Stomach (tissue), 8 donors: ENCODE measurements at regions not wholly inside any gene's neighbourhood (a gene's known extent, or its start where the extent isn't known, plus 50 kb on each side); places are given as distances from the start of the nearest gene placed in this dataset.

Source experiments
- DNase-seq, 2 donors: peaks; one replicate each; pipeline versions ENCODE4 v3.0.0 to v3.0.0-alpha.2; 2013 to 2019
- H3K27ac ChIP-seq, 5 donors: fragments of 200-600 bp in 4 of 5; sonication (generic) in 4 of 5; one replicate each; pipeline ENCODE4 v1.5.1; 2013 to 2019; ENCODE audit warnings: mild to moderate bottlenecking in 1 of 5, moderate library complexity in 1 of 5
- H3K27me3 ChIP-seq, 3 donors: fragments of 200-600 bp; sonication (generic); one replicate each; pipeline ENCODE4 v1.5.1; 2017 to 2019; ENCODE audit warnings: mixed run types in 1 of 3
- H3K36me3 ChIP-seq, 4 donors: fragments of 200-600 bp; sonication (generic); 1 replicate in 3 of 4; 2 replicates in 1 of 4; pipeline ENCODE4 v1.5.1; 2016 to 2019
- H3K4me1 ChIP-seq, 4 donors: fragments of 200-600 bp; sonication (generic); one replicate each; pipeline ENCODE4 v1.5.1; 2016 to 2019
- H3K4me3 ChIP-seq, 4 donors: fragments of 200-600 bp; sonication (generic) in 3 of 4; one replicate each; pipeline ENCODE4 v1.5.1; 2016 to 2019; ENCODE audit warnings: mild to moderate bottlenecking in 1 of 4
- H3K9me3 ChIP-seq, 4 donors: fragments of 200-600 bp; sonication (generic); one replicate each; pipeline ENCODE4 v1.5.1; 2016 to 2019
- EP300 ChIP-seq: sonication (generic); formaldehyde crosslinking; IDR thresholded peaks from one replicate; pipeline ENCODE4 v1.6.1; 2017; ENCODE audit warnings: antibody characterized with exemption
- POLR2A ChIP-seq, 4 donors: fragments of 450-650 bp; IDR thresholded peaks; one replicate each; pipeline ENCODE4 v1.6.1; 2016; ENCODE audit warnings: antibody characterized with exemption in 4 of 4, control low read depth in 2 of 4, mild to moderate bottlenecking in 1 of 4, moderate library complexity in 1 of 4
- POLR2AphosphoS5 ChIP-seq, 3 donors: sonication (generic); formaldehyde crosslinking; IDR thresholded peaks; one replicate each; pipeline ENCODE4 v1.6.1; 2016; ENCODE audit warnings: antibody characterized with exemption in 3 of 3
- WGBS, 5 donors: extraction: QIAGEN DNeasy Blood & Tissue Kit in 3 of 5; methylation state at CpG; one replicate each; pipeline versions ENCODE4 v1.1.5 to v1.1.7; 2013 to 2018; 5-methylcytosine and 5-hydroxymethylcytosine counted together
- intact Hi-C: fragments of 100-400 bp; cut with DNase I; formaldehyde crosslinking; loops from one replicate; pipeline ENCODE4 v1.15.1; 2023; ENCODE audit warnings: low total_unique reads
- TF ChIP-seq, protein P1 (sequence below), 7 experiments: fragments of 450-650 bp in 4 of 7; fragments of 200-600 bp in 3 of 7; sonication (generic) in 3 of 7; IDR thresholded peaks; one replicate each; pipeline ENCODE4 v1.5.1; 2016 to 2019; ENCODE audit warnings: antibody characterized with exemption in 7 of 7, control low read depth in 2 of 7, mild to moderate bottlenecking in 1 of 7
- donor health status: healthy with polysubstance abuse.
- donor health status: Bipolar disorder and iron deficiency.
- donor health status: healthy.

DNA sequence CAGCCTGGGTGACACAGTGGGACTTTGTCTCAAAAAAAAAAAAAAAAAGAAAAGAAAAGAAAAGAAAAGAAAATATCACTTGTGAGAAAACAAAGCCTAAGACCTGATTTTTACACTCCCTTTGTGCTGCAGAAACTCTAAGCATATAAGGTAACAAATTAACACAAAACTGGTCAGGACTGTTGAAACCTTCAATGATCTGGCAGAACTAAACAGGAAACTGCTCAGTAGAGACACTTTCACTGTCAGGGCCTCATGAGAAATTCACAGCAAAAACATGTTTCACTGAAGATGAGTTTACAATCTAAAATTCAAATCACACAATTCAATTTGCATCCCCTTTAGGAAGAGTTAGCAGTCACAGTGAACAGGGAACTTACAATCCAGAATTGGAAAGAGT, 69.1 kb upstream of the HOPX start:
- TF ChIP-seq, protein P1, sequence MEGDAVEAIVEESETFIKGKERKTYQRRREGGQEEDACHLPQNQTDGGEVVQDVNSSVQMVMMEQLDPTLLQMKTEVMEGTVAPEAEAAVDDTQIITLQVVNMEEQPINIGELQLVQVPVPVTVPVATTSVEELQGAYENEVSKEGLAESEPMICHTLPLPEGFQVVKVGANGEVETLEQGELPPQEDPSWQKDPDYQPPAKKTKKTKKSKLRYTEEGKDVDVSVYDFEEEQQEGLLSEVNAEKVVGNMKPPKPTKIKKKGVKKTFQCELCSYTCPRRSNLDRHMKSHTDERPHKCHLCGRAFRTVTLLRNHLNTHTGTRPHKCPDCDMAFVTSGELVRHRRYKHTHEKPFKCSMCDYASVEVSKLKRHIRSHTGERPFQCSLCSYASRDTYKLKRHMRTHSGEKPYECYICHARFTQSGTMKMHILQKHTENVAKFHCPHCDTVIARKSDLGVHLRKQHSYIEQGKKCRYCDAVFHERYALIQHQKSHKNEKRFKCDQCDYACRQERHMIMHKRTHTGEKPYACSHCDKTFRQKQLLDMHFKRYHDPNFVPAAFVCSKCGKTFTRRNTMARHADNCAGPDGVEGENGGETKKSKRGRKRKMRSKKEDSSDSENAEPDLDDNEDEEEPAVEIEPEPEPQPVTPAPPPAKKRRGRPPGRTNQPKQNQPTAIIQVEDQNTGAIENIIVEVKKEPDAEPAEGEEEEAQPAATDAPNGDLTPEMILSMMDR (IDR thresholded peaks at IDR 0.05), result no peak
- TF ChIP-seq EP300 (no peak), POLR2A (IDR thresholded peaks at IDR 0.05) (no peak), POLR2AphosphoS5 (IDR thresholded peaks at IDR 0.05) (no peak)
- Histone ChIP-seq H3K27me3 (no peaks in the 10 kb centered on the region), H3K4me3 (no peak overlapping the region), H3K36me3 (no peaks in the 10 kb centered on the region), H3K4me1 (no peaks in the 10 kb centered on the region), H3K9me3 (no peaks in the 10 kb centered on the region), H3K27ac (no peak overlapping the region)
- no peak for DNase-seq
- intact Hi-C loops, result no loop called here

DNA sequence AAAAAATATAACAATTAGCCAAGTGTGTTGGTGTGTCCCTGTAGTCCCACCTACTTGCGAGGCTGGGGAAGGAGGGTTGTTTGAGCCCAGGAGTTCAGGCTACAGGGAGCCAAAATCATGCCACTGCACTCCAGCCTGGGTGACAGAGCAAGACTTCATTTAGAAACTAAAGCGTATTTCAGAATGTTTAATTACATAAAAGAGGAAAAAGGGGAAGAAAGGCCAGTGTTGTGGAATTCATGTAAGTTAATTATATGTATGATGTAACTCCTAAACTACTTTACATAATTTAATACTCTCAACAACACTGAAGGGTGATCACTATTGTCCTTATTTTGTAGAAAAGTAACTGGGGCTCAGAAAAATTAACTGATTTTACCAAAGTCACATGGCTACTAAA, 67.2 kb upstream of the HOPX start:
- 80 to 96% (median 88%) methylated on average over 2 of the region's 2 CpGs for whole genome bisulfite sequencing, 5 donors
- intact Hi-C loops, result no loop called here
- Histone ChIP-seq H3K4me1 (no peaks in the 10 kb centered on the region), H3K9me3 (no peaks in the 10 kb centered on the region), H3K4me3 (no peak overlapping the region), H3K27ac (no peak overlapping the region), H3K36me3 (no peaks in the 10 kb centered on the region), H3K27me3 (no peaks in the 10 kb centered on the region)
- DNase-seq, result no peak
- TF ChIP-seq, protein P1 (IDR thresholded peaks at IDR 0.05), result no peak
- no peak for TF ChIP-seq POLR2AphosphoS5 (IDR thresholded peaks at IDR 0.05)
- no peak for TF ChIP-seq EP300
- TF ChIP-seq POLR2A (IDR thresholded peaks at IDR 0.05), result no peak

DNA sequence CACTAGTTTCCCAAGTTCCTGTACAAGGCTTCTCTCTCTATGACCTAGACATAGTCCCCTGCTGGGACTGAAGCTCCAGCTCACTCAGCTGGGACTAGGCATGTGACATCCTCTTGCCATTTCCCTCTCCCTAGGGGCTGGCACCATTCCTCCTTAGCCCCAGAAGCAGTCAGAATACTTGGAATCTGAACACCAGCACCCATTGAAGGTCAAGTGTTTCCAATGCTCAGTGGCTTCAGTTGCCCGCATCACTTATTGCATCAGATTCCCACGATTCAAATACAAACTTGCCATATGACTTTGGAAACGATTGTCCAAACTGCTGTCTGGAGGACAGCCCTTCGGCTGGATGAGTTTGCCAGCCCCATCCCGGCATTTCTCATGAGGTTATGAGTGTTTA, 65.5 kb upstream of the HOPX start:
- WGBS, 5 donors, result 73 to 93% (median 90%) methylated on average over 5 of the region's 5 CpGs
- H3K4me1 ChIP-seq, result no peaks in the 10 kb centered on the region
- H3K9me3 ChIP-seq, result no peaks in the 10 kb centered on the region
- DNase-seq, result no peak
- no peaks in the 10 kb centered on the region for H3K27me3 ChIP-seq
- TF ChIP-seq EP300, result no peak
- TF ChIP-seq POLR2A (IDR thresholded peaks at IDR 0.05), result no peak
- no peak for TF ChIP-seq POLR2AphosphoS5 (IDR thresholded peaks at IDR 0.05)
- TF ChIP-seq, protein P1 (IDR thresholded peaks at IDR 0.05), result no peak
- intact Hi-C loops, result no loop called here
- no peaks in the 10 kb centered on the region for H3K36me3 ChIP-seq
- H3K27ac ChIP-seq, result no peak overlapping the region
- H3K4me3 ChIP-seq, result no peak overlapping the region

DNA sequence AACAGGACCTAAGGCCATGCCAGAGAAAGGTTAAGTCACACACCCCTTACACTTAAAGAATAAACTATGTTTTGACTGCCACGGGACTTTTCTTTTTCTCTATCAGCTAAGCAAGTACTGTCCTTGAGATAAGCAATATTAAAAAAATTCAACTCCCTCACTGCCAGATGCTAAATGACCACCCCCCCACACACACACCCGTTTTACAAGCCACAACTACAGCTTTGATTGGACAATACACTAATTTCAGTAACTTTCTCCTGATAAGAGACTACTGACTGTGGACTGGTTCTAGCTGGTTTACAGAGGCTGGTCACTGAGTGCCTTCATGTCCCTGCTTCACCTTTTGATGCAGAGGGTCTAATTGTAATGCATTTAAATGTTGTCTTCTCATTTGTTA, 63.9 kb upstream of the HOPX start:
- TF ChIP-seq EP300 (no peak), POLR2AphosphoS5 (IDR thresholded peaks at IDR 0.05) (no peak), POLR2A (IDR thresholded peaks at IDR 0.05) (no peak)
- TF ChIP-seq, protein P1 (IDR thresholded peaks at IDR 0.05), result no peak
- Histone ChIP-seq H3K4me3 (no peak overlapping the region), H3K4me1 (no peaks in the 10 kb centered on the region), H3K9me3 (no peaks in the 10 kb centered on the region), H3K27me3 (no peaks in the 10 kb centered on the region), H3K27ac (no peak overlapping the region), H3K36me3 (no peaks in the 10 kb centered on the region)
- WGBS, 5 donors, result 24 to 37% (median 35%) methylated on average over 2 of the region's 2 CpGs
- intact Hi-C loops, result no loop called here
- DNase-seq, result no peak
